ENCODE measurements at regions not wholly inside any gene's neighbourhood (a gene's known extent, or its start where the extent isn't known, plus 50 kb on each side); places are given as distances from the start of the nearest gene placed in this dataset.

GRCh38 chr7:25759748-25760147 is 392.2 kb upstream of the NFE2L3 start:
- no peak for DNase-seq

GRCh38 chr7:25762511-25763462 is 389.2 kb upstream of the NFE2L3 start:
- DNase-seq = no peak

- DNase-seq = no peak
Observed at GRCh38 chr7:25763463-25763860, 388.5 kb upstream of the NFE2L3 start.

- DNase-seq = no peak
Observed at GRCh38 chr7:25765110-25765655, 386.8 kb upstream of the NFE2L3 start.

- DNase-seq = no peak
Observed at GRCh38 chr7:25770235-25770634, 381.8 kb upstream of the NFE2L3 start.

GRCh38 chr7:25770670-25771069 is 381.3 kb upstream of the NFE2L3 start:
- no peak for DNase-seq

GRCh38 chr7:25771491-25771890 is 380.5 kb upstream of the NFE2L3 start:
- DNase-seq = no peak

GRCh38 chr7:25772802-25773201 is 379.2 kb upstream of the NFE2L3 start:
- DNase-seq = no peak

GRCh38 chr7:25774675-25775074 is 377.3 kb upstream of the NFE2L3 start:
- DNase-seq = no peak

- DNase-seq = no peak
Observed at GRCh38 chr7:25775570-25775969, 376.4 kb upstream of the NFE2L3 start.

GRCh38 chr7:25775999-25776743 is 375.8 kb upstream of the NFE2L3 start:
- DNase-seq = no peak

- no peak for DNase-seq
Observed at GRCh38 chr7:25776744-25777123, 375.3 kb upstream of the NFE2L3 start.

- DNase-seq = no peak
Observed at GRCh38 chr7:25777969-25778708, 373.9 kb upstream of the NFE2L3 start.

GRCh38 chr7:25779002-25779546 is 372.9 kb upstream of the NFE2L3 start:
- DNase-seq = no peak

- DNase-seq = no peak
Observed at GRCh38 chr7:25780904-25781303, 371.1 kb upstream of the NFE2L3 start.

GRCh38 chr7:25781704-25782103 is 370.3 kb upstream of the NFE2L3 start:
- DNase-seq = no peak

GRCh38 chr7:25786936-25787335 is 365.1 kb upstream of the NFE2L3 start:
- DNase-seq = no peak

GRCh38 chr7:25787336-25787735 is 364.7 kb upstream of the NFE2L3 start:
- no peak for DNase-seq

- DNase-seq = no peak
Observed at GRCh38 chr7:25788371-25788770, 363.6 kb upstream of the NFE2L3 start.

GRCh38 chr7:25788961-25789620 is 362.9 kb upstream of the NFE2L3 start:
- DNase-seq = no peak

- DNase-seq = no peak
Observed at GRCh38 chr7:25789701-25790640, 362.0 kb upstream of the NFE2L3 start.
